ENCODE measurements at regions not wholly inside any gene's neighbourhood (a gene's known extent, or its start where the extent isn't known, plus 50 kb on each side); places are given as distances from the start of the nearest gene placed in this dataset.

GRCh38 chr18:55093295-55093694 lies 134.0 kb upstream of the CCDC68 start:
- Histone ChIP-seq H3K4me1 (ENCODE audit: control insufficient read depth in 1 of 2, insufficient read depth in 2 of 2, low read length in 2 of 2) (peaks cover 0 to 2% of the 10 kb centered on the region in 2 donors), H3K4me3 (ENCODE audit: low read length in 2 of 2) (no peak overlapping the region), H3K27ac (ENCODE audit: low read depth in 1 of 2, low read length in 2 of 2) (no peak overlapping the region), H3K27me3 (ENCODE audit: control insufficient read depth in 1 of 2, insufficient read depth in 2 of 2, low read length in 1 of 2) (peaks cover 0 to 2% of the 10 kb centered on the region in 2 donors), H3K9me3 (ENCODE audit: control insufficient read depth, low read length) (no peaks in the 10 kb centered on the region), H3K36me3 (ENCODE audit: control insufficient read depth in 1 of 2, insufficient read depth in 2 of 2, low read length in 1 of 2) (no peaks in the 10 kb centered on the region)
- intact Hi-C loops (cut with DNase I), result no loop called here
- ATAC-seq (ENCODE audit: low FRiP score) (no peak), DNase-seq (no peak)

- intact Hi-C loops (cut with DNase I), result no loop called here
- ATAC-seq (ENCODE audit: low FRiP score), result no peak
- H3K27me3 ChIP-seq (ENCODE audit: control insufficient read depth in 1 of 2, insufficient read depth in 2 of 2, low read length in 1 of 2), result peaks cover 0 to 2% of the 10 kb centered on the region in 2 donors
- no peak for DNase-seq
- H3K9me3 ChIP-seq (ENCODE audit: control insufficient read depth, low read length), result no peaks in the 10 kb centered on the region
- 82 to 91% methylated on average over 4 of the region's 4 CpGs for WGBS, 2 donors
- H3K36me3 ChIP-seq (ENCODE audit: control insufficient read depth in 1 of 2, insufficient read depth in 2 of 2, low read length in 1 of 2), result no peaks in the 10 kb centered on the region
- no peak overlapping the region for H3K4me3 ChIP-seq (ENCODE audit: low read length in 2 of 2)
- no peak overlapping the region for H3K27ac ChIP-seq (ENCODE audit: low read depth in 1 of 2, low read length in 2 of 2)
- H3K4me1 ChIP-seq (ENCODE audit: control insufficient read depth in 1 of 2, insufficient read depth in 2 of 2, low read length in 2 of 2), result peaks cover 0 to 2% of the 10 kb centered on the region in 2 donors
Measured at GRCh38 chr18:55092166-55092565, 132.9 kb upstream of the CCDC68 start.

GRCh38 chr18:55090564-55091188 lies 131.4 kb upstream of the CCDC68 start:
- H3K36me3 ChIP-seq (ENCODE audit: control insufficient read depth in 1 of 2, insufficient read depth in 2 of 2, low read length in 1 of 2), result no peaks in the 10 kb centered on the region
- no peak overlapping the region for H3K27ac ChIP-seq (ENCODE audit: low read depth in 1 of 2, low read length in 2 of 2)
- no peak for ATAC-seq (ENCODE audit: low FRiP score)
- 35 to 53% methylated on average over 3 of the region's 3 CpGs for WGBS, 2 donors
- H3K27me3 ChIP-seq (ENCODE audit: control insufficient read depth in 1 of 2, insufficient read depth in 2 of 2, low read length in 1 of 2), result peaks cover 0 to 2% of the 10 kb centered on the region in 2 donors
- H3K4me3 ChIP-seq (ENCODE audit: low read length in 2 of 2), result no peak overlapping the region
- intact Hi-C loops (cut with DNase I), result no loop called here
- H3K4me1 ChIP-seq (ENCODE audit: control insufficient read depth in 1 of 2, insufficient read depth in 2 of 2, low read length in 2 of 2), result no peaks in the 10 kb centered on the region
- no peaks in the 10 kb centered on the region for H3K9me3 ChIP-seq (ENCODE audit: control insufficient read depth, low read length)
- no peak for DNase-seq

GRCh38 chr18:55089610-55090009 lies 130.3 kb upstream of the CCDC68 start:
- no peak overlapping the region for H3K4me3 ChIP-seq (ENCODE audit: low read length in 2 of 2)
- DNase-seq (no peak), ATAC-seq (ENCODE audit: low FRiP score) (no peak)
- no peak overlapping the region for H3K27ac ChIP-seq (ENCODE audit: low read depth in 1 of 2, low read length in 2 of 2)
- H3K27me3 ChIP-seq (ENCODE audit: control insufficient read depth in 1 of 2, insufficient read depth in 2 of 2, low read length in 1 of 2), result peaks cover 0 to 2% of the 10 kb centered on the region in 2 donors
- H3K36me3 ChIP-seq (ENCODE audit: control insufficient read depth in 1 of 2, insufficient read depth in 2 of 2, low read length in 1 of 2), result no peaks in the 10 kb centered on the region
- H3K9me3 ChIP-seq (ENCODE audit: control insufficient read depth, low read length), result no peaks in the 10 kb centered on the region
- H3K4me1 ChIP-seq (ENCODE audit: control insufficient read depth in 1 of 2, insufficient read depth in 2 of 2, low read length in 2 of 2), result no peaks in the 10 kb centered on the region
- intact Hi-C loops (cut with DNase I), result no loop called here
- 49 to 63% methylated on average over 3 of the region's 3 CpGs for WGBS, 2 donors

GRCh38 chr18:55088561-55088960 lies 129.3 kb upstream of the CCDC68 start:
- no peak for ATAC-seq (ENCODE audit: low FRiP score)

GRCh38 chr18:55088000-55088401 lies 128.7 kb upstream of the CCDC68 start:
- ATAC-seq (ENCODE audit: low FRiP score), result no peak
- Histone ChIP-seq H3K9me3 (ENCODE audit: control insufficient read depth, low read length) (no peaks in the 10 kb centered on the region), H3K27me3 (ENCODE audit: control insufficient read depth in 1 of 2, insufficient read depth in 2 of 2, low read length in 1 of 2) (peaks cover 0 to 2% of the 10 kb centered on the region in 2 donors), H3K4me1 (ENCODE audit: control insufficient read depth in 1 of 2, insufficient read depth in 2 of 2, low read length in 2 of 2) (no peaks in the 10 kb centered on the region), H3K27ac (ENCODE audit: low read depth in 1 of 2, low read length in 2 of 2) (no peak overlapping the region), H3K4me3 (ENCODE audit: low read length in 2 of 2) (no peak overlapping the region), H3K36me3 (ENCODE audit: control insufficient read depth in 1 of 2, insufficient read depth in 2 of 2, low read length in 1 of 2) (no peaks in the 10 kb centered on the region)
- WGBS, 2 donors, result 32 to 33% methylated on average over 2 of the region's 2 CpGs
- no peak for DNase-seq
- intact Hi-C loops (cut with DNase I), result no loop called here

More at GRCh38 chr18:55088561-55088960, 129.3 kb upstream of the CCDC68 start:
- DNase-seq, result no peak
- Histone ChIP-seq H3K27me3 (ENCODE audit: control insufficient read depth in 1 of 2, insufficient read depth in 2 of 2, low read length in 1 of 2) (peaks cover 0 to 2% of the 10 kb centered on the region in 2 donors), H3K9me3 (ENCODE audit: control insufficient read depth, low read length) (no peaks in the 10 kb centered on the region), H3K4me3 (ENCODE audit: low read length in 2 of 2) (no peak overlapping the region), H3K27ac (ENCODE audit: low read depth in 1 of 2, low read length in 2 of 2) (no peak overlapping the region), H3K4me1 (ENCODE audit: control insufficient read depth in 1 of 2, insufficient read depth in 2 of 2, low read length in 2 of 2) (no peaks in the 10 kb centered on the region), H3K36me3 (ENCODE audit: control insufficient read depth in 1 of 2, insufficient read depth in 2 of 2, low read length in 1 of 2) (no peaks in the 10 kb centered on the region)
- intact Hi-C loops (cut with DNase I), result no loop called here
- 12 to 16% methylated on average over 3 of the region's 3 CpGs for WGBS, 2 donors

- H3K9me3 ChIP-seq (ENCODE audit: control insufficient read depth, low read length), result no peaks in the 10 kb centered on the region
- intact Hi-C loops (cut with DNase I), result no loop called here
- no peak overlapping the region for H3K27ac ChIP-seq (ENCODE audit: low read depth in 1 of 2, low read length in 2 of 2)
- no peaks in the 10 kb centered on the region for H3K36me3 ChIP-seq (ENCODE audit: control insufficient read depth in 1 of 2, insufficient read depth in 2 of 2, low read length in 1 of 2)
- DNase-seq, result no peak
- H3K4me1 ChIP-seq (ENCODE audit: control insufficient read depth in 1 of 2, insufficient read depth in 2 of 2, low read length in 2 of 2), result no peaks in the 10 kb centered on the region
- no peak for ATAC-seq (ENCODE audit: low FRiP score)
- WGBS, 2 donors, result 71 to 77% methylated on average over 3 of the region's 3 CpGs
- H3K27me3 ChIP-seq (ENCODE audit: control insufficient read depth in 1 of 2, insufficient read depth in 2 of 2, low read length in 1 of 2), result peaks cover 0 to 2% of the 10 kb centered on the region in 2 donors
- no peak overlapping the region for H3K4me3 ChIP-seq (ENCODE audit: low read length in 2 of 2)
Measured at GRCh38 chr18:55086906-55087305, 127.6 kb upstream of the CCDC68 start.

- intact Hi-C loops (cut with DNase I), result no loop called here
Measured at GRCh38 chr18:55085557-55086285, 126.5 kb upstream of the CCDC68 start.

GRCh38 chr18:55084550-55084949 lies 125.3 kb upstream of the CCDC68 start:
- H3K4me1 ChIP-seq (ENCODE audit: control insufficient read depth in 1 of 2, insufficient read depth in 2 of 2, low read length in 2 of 2), result no peaks in the 10 kb centered on the region
- intact Hi-C loops (cut with DNase I), result no loop called here
- peaks cover 0 to under 1% of the 10 kb centered on the region in 2 donors for H3K27me3 ChIP-seq (ENCODE audit: control insufficient read depth in 1 of 2, insufficient read depth in 2 of 2, low read length in 1 of 2)
- no peaks in the 10 kb centered on the region for H3K36me3 ChIP-seq (ENCODE audit: control insufficient read depth in 1 of 2, insufficient read depth in 2 of 2, low read length in 1 of 2)
- ATAC-seq (ENCODE audit: low FRiP score) (no peak), DNase-seq (no peak)
- no peak overlapping the region for H3K4me3 ChIP-seq (ENCODE audit: low read length in 2 of 2)
- H3K9me3 ChIP-seq (ENCODE audit: control insufficient read depth, low read length), result no peaks in the 10 kb centered on the region
- H3K27ac ChIP-seq (ENCODE audit: low read depth in 1 of 2, low read length in 2 of 2), result no peak overlapping the region
- WGBS, 2 donors, result 62 to 67% methylated on average over 1 of the region's 1 CpG

More at GRCh38 chr18:55085557-55086285, 126.5 kb upstream of the CCDC68 start:
- Histone ChIP-seq H3K27ac (ENCODE audit: low read depth in 1 of 2, low read length in 2 of 2) (no peak overlapping the region), H3K4me1 (ENCODE audit: control insufficient read depth in 1 of 2, insufficient read depth in 2 of 2, low read length in 2 of 2) (no peaks in the 10 kb centered on the region), H3K27me3 (ENCODE audit: control insufficient read depth in 1 of 2, insufficient read depth in 2 of 2, low read length in 1 of 2) (peaks cover 0 to 2% of the 10 kb centered on the region in 2 donors), H3K9me3 (ENCODE audit: control insufficient read depth, low read length) (no peaks in the 10 kb centered on the region), H3K36me3 (ENCODE audit: control insufficient read depth in 1 of 2, insufficient read depth in 2 of 2, low read length in 1 of 2) (no peaks in the 10 kb centered on the region), H3K4me3 (ENCODE audit: low read length in 2 of 2) (no peak overlapping the region)
- no peak for ATAC-seq (ENCODE audit: low FRiP score)
- WGBS, 2 donors, result 86% methylated on average over 4 of the region's 4 CpGs
- no peak for DNase-seq
